Parathyroid adenoma (tissue), 2 donors: ENCODE measurements at regions not wholly inside any gene's neighbourhood (a gene's known extent, or its start where the extent isn't known, plus 50 kb on each side); places are given as distances from the start of the nearest gene placed in this dataset.

Experiments used
- H2AFZ ChIP-seq: fragments of 300-600 bp; sonication (generic); one replicate; pipeline ENCODE4 v1.7.0; 2017; ENCODE audit warnings: antibody characterized with exemption, mild to moderate bottlenecking
- H3K27ac ChIP-seq: fragments of 300-600 bp; sonication (generic); one replicate; pipeline ENCODE4 v1.7.0; 2017
- H3K27me3 ChIP-seq: fragments of 300-600 bp; sonication (generic); one replicate; pipeline ENCODE4 v1.7.0; 2017; ENCODE audit warnings: low read length; ENCODE audit not compliant: control insufficient read depth, insufficient read depth
- H3K36me3 ChIP-seq: fragments of 300-600 bp; sonication (generic); one replicate; pipeline ENCODE4 v1.7.0; 2017; ENCODE audit warnings: low read length; ENCODE audit not compliant: control insufficient read depth, insufficient read depth
- H3K4me1 ChIP-seq: fragments of 300-600 bp; sonication (generic); one replicate; pipeline ENCODE4 v1.7.0; 2017; ENCODE audit warnings: control low read depth
- H3K4me2 ChIP-seq: fragments of 300-600 bp; sonication (generic); one replicate; pipeline ENCODE4 v1.7.0; 2017; ENCODE audit warnings: low read length
- H3K4me3 ChIP-seq: fragments of 300-600 bp; sonication (generic); one replicate; pipeline ENCODE4 v1.7.0; 2017; ENCODE audit warnings: low read depth, low read length
- H3K79me2 ChIP-seq: fragments of 300-600 bp; sonication (generic); one replicate; pipeline ENCODE4 v1.7.0; 2017; ENCODE audit warnings: control low read depth
- H3K9ac ChIP-seq: fragments of 300-600 bp; sonication (generic); one replicate; pipeline ENCODE4 v1.7.0; 2017; ENCODE audit warnings: mild to moderate bottlenecking
- H3K9me3 ChIP-seq: fragments of 300-600 bp; sonication (generic); one replicate; pipeline ENCODE4 v1.7.0; 2017; ENCODE audit warnings: low read length; ENCODE audit not compliant: control insufficient read depth
- TF ChIP-seq, protein P1 (sequence below): fragments of 300-600 bp; sonication (generic); IDR thresholded peaks from one replicate; pipeline ENCODE4 v1.7.0; 2017; ENCODE audit warnings: antibody characterized with exemption, mild to moderate bottlenecking
- donor health status: primary hyperparathyroidism.

DNA sequence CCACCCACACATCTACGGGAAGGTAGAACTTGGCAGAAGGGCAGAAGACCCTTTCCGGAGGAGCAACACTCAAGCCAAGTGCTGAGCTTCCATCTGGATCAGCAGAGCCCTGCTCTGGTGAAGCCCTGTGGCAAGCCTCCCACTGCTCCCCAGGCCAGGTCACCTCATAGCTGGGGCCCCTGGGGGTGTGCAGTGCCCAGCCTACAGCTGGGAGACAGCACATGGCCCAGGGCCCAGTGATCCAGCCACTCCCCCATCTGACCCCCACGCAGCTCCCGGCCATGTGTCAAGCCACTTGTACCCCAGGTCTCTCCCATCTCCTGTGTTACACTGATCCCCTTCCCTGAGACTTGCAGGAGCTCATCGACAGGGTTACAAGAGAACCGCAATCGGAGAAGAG, 95.7 kb downstream of the RBFOX3 start:
- H3K79me2 ChIP-seq = no peaks in the 10 kb centered on the region
- H3K27ac ChIP-seq = no peak overlapping the region
- no peak overlapping the region for H3K4me3 ChIP-seq
- no peak overlapping the region for H2AFZ ChIP-seq
- TF ChIP-seq, protein P1, sequence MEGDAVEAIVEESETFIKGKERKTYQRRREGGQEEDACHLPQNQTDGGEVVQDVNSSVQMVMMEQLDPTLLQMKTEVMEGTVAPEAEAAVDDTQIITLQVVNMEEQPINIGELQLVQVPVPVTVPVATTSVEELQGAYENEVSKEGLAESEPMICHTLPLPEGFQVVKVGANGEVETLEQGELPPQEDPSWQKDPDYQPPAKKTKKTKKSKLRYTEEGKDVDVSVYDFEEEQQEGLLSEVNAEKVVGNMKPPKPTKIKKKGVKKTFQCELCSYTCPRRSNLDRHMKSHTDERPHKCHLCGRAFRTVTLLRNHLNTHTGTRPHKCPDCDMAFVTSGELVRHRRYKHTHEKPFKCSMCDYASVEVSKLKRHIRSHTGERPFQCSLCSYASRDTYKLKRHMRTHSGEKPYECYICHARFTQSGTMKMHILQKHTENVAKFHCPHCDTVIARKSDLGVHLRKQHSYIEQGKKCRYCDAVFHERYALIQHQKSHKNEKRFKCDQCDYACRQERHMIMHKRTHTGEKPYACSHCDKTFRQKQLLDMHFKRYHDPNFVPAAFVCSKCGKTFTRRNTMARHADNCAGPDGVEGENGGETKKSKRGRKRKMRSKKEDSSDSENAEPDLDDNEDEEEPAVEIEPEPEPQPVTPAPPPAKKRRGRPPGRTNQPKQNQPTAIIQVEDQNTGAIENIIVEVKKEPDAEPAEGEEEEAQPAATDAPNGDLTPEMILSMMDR = no peak
- no peaks in the 10 kb centered on the region for H3K36me3 ChIP-seq
- H3K4me2 ChIP-seq = no peak overlapping the region
- H3K9ac ChIP-seq = no peak overlapping the region
- no peaks in the 10 kb centered on the region for H3K4me1 ChIP-seq
- H3K9me3 ChIP-seq = no peaks in the 10 kb centered on the region
- peaks cover 3% of the 10 kb centered on the region for H3K27me3 ChIP-seq

GRCh38 chr17:79513820-79514535, 96.9 kb downstream of the RBFOX3 start:
- H2AFZ ChIP-seq = no peak overlapping the region
- no peaks in the 10 kb centered on the region for H3K27me3 ChIP-seq
- no peak overlapping the region for H3K4me2 ChIP-seq
- H3K4me3 ChIP-seq = no peak overlapping the region
- H3K79me2 ChIP-seq = no peaks in the 10 kb centered on the region
- TF ChIP-seq, protein P1 = no peak
- H3K4me1 ChIP-seq = no peaks in the 10 kb centered on the region
- H3K9me3 ChIP-seq = no peaks in the 10 kb centered on the region
- H3K36me3 ChIP-seq = no peaks in the 10 kb centered on the region
- no peak overlapping the region for H3K27ac ChIP-seq
- H3K9ac ChIP-seq = no peak overlapping the region

- Histone ChIP-seq H3K9me3 (no peaks in the 10 kb centered on the region), H3K9ac (no peak overlapping the region), H3K4me1 (no peaks in the 10 kb centered on the region), H3K4me3 (no peak overlapping the region), H3K36me3 (no peaks in the 10 kb centered on the region), H2AFZ (no peak overlapping the region), H3K27ac (no peak overlapping the region), H3K79me2 (no peaks in the 10 kb centered on the region), H3K4me2 (no peak overlapping the region), H3K27me3 (no peaks in the 10 kb centered on the region)
- TF ChIP-seq, protein P1 = no peak
Observed at GRCh38 chr17:79513206-79513605, 97.6 kb downstream of the RBFOX3 start.

DNA sequence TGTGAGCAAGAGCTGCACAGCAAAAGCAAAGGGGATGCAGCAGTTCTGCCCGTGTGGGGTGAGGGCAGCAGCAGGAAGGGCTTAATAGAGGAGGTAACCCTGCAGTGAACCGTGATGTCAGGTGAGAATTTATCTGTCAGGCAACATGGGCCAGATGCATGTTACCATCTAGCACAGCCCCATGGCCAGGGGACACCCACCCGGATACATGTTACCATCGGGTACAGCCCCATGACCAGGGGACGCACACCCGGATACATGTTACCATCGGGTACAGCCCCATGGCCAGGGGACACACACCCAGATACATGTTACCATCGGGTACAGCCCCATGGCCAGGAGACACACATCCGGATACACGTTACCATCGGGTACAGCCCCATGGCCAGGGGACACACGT, 99.4 kb downstream of the RBFOX3 start:
- no peaks in the 10 kb centered on the region for H3K9me3 ChIP-seq
- no peak overlapping the region for H3K27ac ChIP-seq
- H3K4me3 ChIP-seq = no peak overlapping the region
- H3K9ac ChIP-seq = no peak overlapping the region
- no peaks in the 10 kb centered on the region for H3K4me1 ChIP-seq
- H3K79me2 ChIP-seq = no peaks in the 10 kb centered on the region
- TF ChIP-seq, protein P1 = no peak
- no peaks in the 10 kb centered on the region for H3K27me3 ChIP-seq
- H3K36me3 ChIP-seq = no peaks in the 10 kb centered on the region
- no peak overlapping the region for H2AFZ ChIP-seq
- no peak overlapping the region for H3K4me2 ChIP-seq

GRCh38 chr17:79510071-79510470, 100.8 kb downstream of the RBFOX3 start:
- no peaks in the 10 kb centered on the region for H3K4me1 ChIP-seq
- TF ChIP-seq, protein P1 = no peak
- no peak overlapping the region for H3K9ac ChIP-seq
- H3K36me3 ChIP-seq = no peaks in the 10 kb centered on the region
- no peaks in the 10 kb centered on the region for H3K9me3 ChIP-seq
- H2AFZ ChIP-seq = no peak overlapping the region
- H3K79me2 ChIP-seq = no peaks in the 10 kb centered on the region
- H3K27me3 ChIP-seq = no peaks in the 10 kb centered on the region
- H3K4me3 ChIP-seq = no peak overlapping the region
- H3K27ac ChIP-seq = no peak overlapping the region
- no peak overlapping the region for H3K4me2 ChIP-seq
